Activated T-helper 9 cell treated with anti-CD3 and anti-CD28 coated beads, Interleukin-2, amount 50 U/mL, for 16 hours (primary cell): ENCODE measurements at regions not wholly inside any gene's neighbourhood (a gene's known extent, or its start where the extent isn't known, plus 50 kb on each side); places are given as distances from the start of the nearest gene placed in this dataset.
"Not testable (repeated sequence)": the region's sequence is repeated elsewhere in the genome, so short reads cannot be mapped to it uniquely, and the experiment has no call there.

Experiments used
- DNase-seq: peaks from one replicate; pipeline ENCODE4 v3.0.0-alpha.2; 2020; ENCODE audit warnings: low read depth

DNA sequence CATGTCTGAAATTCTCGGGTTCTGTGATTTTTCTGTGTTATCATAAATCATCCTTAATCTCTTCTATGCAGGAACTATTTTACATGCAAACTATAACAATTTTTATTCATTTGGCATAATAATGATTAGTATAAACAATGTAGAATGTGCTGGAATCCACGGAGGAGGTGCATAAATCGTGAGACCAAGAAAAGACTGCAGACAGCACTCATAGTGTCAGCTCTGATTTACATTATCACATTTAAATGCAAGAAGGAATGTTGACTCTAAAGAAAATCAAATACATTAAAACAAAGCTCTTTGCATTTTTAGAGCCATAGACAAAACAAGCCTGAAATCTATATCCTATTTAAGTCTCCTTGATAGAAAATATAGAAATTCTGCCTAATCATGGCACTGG is 501.7 kb upstream of the STXBP6 start:
- no peak for DNase-seq

DNA sequence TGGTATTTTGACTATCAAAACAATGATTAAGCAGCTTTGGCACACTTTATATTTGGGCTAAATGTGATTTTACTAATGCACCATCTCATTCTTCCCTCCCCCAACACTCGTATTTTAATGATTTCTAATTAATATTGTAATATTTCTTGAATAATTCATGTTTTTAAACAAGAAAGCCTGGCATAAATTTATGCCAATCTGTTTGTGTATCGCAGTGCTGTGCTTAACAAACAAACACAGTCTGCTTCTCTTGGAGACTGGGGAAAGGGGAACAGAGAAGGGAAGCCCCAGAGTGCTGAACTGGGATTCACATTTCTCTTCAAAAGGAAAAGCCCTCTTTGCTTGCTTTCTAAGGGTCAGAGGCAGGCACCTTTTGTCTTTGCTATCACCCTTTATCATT is 496.9 kb upstream of the STXBP6 start:
- no peak for DNase-seq

DNA sequence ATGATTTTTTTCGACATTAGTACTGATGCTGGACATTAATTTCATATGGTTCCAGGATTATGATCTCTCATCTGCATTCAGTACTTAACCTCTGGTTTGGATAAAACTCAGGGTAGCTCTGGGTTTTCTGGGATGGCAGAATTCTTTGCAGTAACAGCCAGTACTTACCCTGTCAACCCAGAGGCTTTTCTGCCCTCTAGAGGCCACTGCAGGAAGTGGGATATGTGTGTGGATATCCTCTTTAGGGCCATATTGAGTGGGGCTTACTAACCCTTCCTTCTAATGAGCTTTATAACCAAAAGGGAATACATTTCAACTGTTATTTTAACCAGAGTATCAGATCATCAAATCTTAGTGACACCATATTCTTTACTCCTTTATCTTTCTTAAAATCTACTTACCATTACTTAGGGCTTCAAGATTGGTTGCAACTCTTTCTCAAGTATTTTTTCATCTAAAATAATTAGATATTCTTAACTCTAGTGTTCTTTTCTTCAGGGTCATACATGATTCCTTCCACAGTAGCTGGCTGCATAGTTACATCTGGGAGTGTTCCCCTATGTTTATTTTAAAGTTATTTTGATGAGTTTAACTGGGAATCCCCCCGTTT is 488.0 kb upstream of the STXBP6 start:
- no peak for DNase-seq

DNA sequence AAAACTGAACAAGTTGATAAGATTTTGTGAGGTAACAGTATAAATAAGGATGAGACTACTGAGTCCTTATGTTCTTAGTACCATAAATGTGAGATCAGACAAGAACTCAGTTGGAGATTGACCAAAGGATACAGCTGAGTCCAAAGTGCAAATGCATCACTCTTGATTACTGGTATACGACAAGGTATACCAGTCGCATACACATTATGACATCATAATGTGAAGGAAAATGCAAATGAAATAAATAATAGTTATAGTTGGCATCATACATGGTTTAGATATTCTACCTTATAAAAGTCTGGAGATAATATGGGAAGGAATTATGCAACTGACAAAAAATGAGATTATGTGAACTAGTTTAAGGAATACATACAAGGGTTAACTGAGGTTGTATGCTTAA is 476.3 kb upstream of the STXBP6 start:
- no peak for DNase-seq

DNA sequence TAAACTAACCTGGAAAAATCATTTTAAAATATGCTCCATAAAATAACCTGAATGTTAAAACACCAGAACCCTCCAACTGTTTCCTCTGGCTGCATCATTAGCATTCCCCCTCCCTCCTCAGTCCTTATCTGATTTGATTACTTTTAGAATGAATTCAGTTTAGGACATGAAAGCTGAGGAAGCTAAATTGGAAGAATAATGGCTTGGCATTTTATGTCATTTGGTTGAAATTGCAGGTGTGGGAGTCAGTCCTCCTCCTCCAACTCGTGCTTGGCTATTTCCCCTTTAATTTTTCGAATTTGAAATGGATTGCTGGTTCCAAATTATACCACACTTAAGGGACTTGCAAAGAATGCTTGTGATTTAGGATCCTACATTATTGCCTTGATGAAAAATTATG is 473.0 kb upstream of the STXBP6 start:
- no peak for DNase-seq

DNA sequence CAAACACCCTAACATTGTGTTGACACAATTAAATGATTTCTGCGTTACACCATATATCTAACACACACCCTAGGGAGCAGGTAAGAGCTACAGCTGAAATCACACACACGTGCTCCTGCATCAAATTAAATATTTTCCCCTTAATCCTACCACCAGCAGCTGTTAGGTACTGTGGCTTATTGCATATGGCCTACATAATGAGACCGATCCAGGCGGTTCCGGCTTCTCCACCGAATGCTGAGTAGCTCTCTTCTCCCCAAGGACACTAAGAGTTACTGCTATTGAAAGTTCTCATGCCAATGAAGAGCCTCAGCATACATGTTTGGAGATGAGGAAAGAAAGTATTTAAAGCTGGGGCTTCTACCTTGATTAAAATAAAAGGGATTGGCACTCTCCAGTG is 472.2 kb upstream of the STXBP6 start:
- DNase-seq = no peak

DNA sequence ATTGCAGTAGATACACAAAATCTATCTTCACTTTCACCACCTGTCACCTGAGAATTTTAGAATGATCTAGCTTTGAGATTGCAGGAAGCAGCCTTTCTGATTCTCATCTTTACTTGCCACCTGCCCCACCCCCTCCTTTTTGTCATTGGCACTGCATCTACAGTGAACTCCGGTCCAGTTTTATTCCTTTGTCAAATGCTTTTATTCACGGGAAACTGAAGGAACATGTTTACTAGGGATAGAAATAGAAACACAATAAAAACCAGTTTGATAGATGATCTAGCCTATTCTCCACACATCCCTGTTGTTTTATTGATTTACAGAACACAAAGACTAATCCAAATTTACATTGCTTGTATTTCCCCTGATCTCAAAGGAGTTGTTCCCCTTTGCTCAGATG is 471.7 kb upstream of the STXBP6 start:
- DNase-seq = no peak

DNA sequence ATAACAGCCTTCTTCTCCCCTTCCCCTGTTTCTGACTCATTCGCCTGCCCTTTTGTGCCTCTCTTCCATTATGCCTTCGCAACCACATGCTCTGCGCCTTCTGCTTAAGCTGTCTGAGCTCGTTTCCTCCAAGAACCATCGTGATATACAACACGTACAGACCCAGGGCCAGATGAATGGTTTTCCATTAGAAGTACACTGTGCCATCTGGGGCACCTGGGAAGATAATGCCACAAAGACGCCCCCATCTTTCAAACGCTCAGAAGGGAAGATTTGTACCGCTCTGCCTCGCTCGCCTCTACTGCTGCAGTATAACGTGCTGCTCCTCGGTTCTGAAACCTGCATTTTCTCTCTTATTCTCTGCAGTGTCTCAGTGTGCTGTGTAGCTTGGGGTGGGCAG is 470.9 kb upstream of the STXBP6 start:
- DNase-seq = no peak

DNA sequence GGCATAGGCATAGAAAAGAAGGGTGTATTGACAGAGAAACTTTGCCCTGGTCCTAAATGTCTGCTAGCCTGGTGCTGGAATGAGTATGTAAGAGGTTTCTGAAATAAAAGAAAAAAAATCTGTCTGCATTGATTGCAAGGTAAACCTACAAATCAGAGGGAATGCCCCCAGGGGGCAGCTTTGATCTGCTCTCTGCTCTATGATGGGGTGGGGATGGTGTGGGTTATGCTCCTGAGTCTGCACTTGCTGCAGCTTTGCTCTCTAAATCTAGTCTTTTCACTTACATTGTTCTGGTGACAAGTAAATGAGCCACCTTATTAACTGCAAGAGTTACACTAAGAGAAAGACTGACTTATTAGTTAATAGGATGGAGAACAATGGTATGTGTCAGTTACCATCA is 468.4 kb upstream of the STXBP6 start:
- no peak for DNase-seq

DNA sequence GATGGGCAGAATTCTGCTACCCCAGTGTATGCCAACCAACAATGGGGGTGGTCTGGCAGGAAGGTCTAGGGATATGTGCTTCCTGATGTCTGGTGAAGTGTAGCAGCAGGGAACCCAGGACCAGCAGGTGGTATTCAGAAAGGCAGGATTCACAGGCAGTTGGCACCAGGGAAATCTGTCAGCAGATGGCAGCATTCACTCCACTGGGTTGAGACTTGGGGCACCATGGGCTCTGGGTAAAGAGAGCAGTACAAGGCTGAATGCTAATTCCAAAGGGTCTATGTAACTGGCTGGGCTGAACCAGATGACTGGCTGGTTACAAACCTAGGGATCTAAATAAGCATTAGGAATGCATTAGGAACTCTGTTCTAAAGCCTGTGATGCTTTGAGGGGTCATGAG is 466.9 kb upstream of the STXBP6 start:
- DNase-seq = no peak

DNA sequence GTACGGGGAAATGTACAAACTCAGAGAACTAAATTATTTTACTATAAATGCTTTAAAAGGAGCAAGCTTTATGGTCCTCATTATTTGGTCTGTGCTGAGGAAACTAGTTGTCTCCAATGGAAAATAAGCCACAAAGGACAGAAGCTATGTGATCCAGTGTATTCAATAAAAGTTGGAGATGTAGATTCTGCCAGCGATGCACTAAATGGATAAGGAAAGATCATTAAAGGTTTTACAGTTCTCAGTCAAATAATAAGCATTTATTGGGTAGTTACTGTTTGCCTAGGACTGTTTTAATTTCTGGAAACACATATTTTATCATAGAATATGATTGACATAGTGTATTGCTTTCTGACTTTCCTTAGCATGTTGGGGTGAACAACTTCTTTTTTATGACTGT is 458.9 kb upstream of the STXBP6 start:
- no peak for DNase-seq

DNA sequence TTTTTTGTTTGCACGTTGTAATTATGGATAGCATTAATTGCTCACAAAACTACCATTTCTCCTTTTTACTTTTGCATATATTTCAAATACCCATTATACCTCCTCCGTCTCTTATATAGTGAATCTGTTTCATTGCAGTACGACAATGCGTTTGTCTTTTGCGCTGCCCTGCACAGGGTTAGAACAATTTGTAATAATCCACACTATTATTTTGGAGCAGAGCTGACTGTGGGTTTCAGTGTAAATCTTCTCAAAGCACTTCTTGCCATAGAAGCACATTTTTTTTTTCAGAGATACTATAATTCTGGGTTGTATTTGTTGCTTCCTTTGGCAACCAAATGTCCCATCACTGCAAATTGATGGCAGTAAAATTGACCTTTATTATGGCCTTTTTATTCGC is 451.8 kb upstream of the STXBP6 start:
- DNase-seq = no peak

DNA sequence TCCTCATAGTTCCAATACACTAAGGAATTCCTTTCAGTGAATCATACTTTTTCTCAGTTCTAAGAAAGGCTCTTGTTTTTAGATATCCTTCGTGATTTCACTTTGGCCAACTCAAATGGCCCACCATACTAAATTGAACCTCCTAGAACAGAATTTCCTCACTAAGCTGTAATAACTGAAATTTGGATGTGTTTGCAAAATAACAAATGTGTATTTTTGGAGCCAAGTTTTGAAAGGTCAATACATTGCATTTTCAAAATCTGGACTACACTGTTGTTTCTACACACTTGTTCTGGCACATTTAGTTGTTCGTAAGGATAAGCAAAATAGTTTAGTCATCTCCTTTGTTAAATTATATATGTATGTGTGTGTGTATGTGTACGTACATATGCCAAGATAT is 439.0 kb upstream of the STXBP6 start:
- no peak for DNase-seq

DNA sequence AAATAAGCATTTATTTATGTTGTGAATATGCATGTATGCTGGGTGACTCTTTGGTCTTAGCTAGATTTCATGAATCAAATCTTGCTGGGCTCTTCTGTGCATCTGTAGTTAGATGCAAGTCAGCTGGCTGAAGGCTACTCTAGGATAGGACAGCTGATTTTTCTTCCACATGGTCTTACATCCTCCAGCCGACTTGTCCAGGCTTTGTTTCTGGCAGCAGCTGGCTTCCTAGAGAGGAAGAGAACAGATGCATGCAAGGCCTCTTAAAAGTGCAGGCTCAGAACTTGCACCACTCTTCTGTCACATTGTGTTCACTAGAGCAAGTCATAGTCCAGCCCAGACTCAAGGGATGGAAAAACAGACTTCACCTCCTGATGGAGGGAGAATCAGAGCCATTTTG is 435.4 kb upstream of the STXBP6 start:
- no peak for DNase-seq

DNA sequence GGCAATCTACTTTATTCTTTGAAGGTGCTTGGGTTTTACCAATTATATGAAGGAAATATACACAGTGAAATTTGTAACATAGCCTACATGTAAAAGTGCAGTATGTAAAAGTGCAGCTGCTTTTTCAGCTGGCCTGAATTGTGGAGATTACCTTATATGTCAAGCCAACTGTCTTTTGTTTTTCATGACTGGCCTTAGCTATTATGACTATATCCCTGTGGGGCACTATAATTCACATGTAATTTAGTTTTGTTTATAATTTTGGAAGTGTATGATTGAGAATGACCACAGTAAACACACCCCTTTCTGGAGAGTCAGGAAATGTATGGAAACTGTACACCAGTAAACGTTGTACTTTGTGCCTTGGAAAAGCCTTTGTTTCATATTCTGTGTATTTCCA is 435.0 kb upstream of the STXBP6 start:
- DNase-seq = no peak

DNA sequence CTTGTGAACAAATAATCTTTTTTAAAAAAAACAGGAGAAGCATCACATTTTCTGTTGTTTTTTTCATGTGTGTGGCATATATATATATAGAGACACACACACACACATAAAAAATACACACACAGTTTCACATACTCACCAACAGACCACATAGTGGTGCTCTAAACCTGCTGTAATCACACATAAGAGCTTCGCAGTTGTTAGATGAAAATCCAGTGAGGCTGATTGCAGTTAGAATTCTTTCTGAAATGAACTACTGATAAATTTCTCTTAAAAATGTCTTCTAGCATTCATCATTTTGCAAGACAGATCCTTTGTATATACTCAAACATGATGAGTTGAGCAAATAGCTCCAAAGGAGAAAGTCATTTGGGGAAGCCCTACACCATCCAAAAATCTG is 434.3 kb upstream of the STXBP6 start:
- no peak for DNase-seq

DNA sequence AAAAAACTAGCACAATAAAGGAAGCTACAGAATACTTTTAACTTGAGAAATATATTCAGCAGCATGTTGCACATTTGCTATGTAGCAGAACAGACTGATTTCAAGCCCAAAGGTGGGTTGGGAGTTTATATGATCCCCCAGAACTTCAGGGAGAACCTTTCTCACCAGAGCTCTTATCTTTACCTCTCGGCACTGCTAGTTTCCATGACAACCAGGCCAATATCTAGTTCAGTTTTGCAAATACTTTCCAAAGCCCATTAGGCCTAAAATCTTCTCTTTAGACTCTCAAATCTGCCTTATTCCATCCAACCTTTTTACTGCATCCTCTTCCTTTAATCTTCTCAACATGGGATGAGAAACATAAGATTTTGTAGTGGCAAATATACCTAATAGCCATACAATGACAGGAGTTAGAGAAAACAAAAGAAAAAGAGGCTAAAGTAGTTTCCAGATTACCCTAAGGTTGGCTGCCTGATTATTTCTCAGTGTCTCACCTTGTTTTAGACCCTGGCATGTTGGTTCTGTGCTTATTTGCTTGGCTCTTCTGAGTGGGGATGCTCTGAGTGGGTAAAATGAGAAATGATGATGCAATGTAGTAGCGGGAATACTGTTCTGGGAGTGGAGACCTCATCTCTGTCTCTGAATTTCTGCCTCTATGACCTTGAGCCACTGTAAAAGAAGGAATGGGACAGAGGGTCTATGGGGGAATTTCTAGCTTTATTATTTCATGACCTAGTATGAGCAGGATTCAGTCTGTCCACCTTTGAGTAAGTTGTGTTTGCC is 427.6 kb upstream of the STXBP6 start:
- DNase-seq = no peak

DNA sequence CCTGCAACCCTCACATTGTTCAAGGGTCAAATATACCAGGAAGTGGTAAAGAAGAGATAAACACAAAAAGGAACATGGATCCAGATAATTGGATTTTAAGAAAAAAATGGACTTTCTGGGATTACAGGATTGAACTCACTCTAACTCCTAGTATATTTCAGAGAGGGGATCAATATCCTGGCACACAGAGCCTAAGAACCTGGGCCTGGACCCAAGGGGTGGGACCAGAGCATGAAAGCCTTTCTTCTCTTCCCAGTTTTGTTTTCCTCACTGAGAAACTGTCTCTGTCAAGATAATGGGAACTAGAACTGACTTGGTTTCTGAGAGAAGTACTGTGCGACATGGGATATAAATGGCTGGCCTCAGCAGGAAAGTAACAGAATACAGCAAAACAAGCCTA is 422.8 kb upstream of the STXBP6 start:
- DNase-seq = no peak

DNA sequence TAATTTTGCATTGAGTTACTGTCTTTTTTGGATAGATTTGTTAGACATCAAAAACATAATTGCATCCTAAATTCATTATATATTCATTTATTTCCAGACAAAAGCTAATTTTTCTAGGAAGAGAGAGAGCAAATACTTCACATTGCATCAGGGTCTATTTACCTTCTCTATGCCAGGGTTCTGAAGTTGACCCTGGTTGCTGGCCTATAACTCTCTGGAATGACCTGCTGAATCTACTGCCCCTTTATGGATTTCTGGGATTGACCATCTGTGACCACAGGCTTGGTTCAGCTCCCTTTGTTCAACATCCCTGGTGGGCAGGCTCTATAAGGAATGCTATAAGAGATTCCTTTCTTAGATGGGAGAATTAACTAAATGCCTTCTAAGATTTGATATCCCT is 414.8 kb upstream of the STXBP6 start:
- DNase-seq = no peak

DNA sequence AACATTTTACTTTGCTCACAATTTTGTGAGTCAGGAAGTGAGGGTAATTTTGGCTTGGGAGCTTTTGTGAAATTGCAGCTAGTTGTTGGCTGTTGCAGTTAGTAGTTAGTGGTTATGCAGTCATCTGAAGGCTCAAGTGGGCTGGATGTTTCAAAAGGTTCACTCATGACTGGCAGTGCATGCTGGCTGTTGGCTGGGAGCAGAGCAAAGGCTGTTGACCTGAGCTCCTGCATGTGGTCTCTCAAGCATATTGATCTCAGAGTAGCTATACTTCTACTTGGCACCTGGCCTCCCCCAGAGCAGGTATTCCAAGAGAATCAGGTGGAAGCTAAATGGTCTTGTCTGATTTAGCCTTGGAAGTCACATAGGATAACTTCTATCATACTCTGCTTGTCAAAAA is 414.1 kb upstream of the STXBP6 start:
- DNase-seq = no peak

DNA sequence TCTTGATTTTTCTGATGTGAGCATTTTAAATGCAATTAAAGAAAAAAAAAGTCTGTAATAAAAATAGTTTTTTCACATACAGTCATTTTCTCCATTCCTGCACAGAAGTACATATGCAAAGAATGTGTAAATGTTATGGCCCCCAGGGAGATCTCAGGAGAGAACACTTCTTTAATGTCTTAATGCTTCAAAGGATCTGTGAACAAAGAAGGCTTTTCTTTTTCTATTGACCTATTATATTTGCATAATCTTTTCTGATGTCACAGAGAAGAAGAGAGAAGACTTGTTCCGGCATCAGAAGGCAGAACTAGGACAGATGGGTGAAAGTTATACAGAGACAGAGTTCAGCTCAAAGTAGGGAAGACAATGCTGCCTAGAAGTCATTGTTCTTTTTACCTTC is 413.5 kb upstream of the STXBP6 start:
- DNase-seq = no peak

DNA sequence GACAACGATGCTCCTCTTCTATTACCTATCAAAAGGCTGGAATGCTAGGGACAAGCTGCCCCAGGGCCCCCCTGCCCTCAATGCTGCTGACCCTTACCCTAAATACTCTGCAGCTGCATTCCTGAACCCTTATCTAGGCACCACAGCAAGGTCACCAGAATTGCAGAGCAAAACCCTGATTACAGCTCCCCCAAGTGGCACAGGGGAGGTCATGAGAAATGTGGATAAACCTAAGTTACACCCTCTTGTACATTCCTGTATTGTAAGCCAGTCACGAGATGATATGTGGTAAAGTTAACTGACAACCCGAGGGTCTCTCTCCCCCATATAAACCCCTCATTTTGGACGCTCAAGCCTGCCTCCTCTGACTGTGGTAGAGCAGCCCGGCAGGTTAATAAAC is 411.8 kb upstream of the STXBP6 start:
- DNase-seq = no peak

DNA sequence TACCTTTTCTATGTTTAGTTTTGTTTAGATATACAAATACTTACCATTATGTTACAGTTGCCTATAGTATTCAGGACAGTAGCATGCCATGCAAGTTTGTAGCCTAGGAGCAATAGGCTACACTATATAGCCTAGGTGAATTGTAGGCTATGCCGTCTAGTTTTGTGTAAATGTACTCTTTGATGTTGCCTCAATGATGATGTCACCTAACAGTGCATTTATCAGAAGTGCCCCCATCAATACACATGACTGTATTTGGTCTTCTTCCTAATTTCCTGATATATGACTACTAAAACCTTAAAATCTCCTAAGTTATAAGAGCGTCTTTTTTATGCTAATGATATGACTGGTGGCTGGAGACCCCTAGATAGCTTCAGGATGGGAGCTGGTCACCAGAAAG is 394.4 kb upstream of the STXBP6 start:
- no peak for DNase-seq

DNA sequence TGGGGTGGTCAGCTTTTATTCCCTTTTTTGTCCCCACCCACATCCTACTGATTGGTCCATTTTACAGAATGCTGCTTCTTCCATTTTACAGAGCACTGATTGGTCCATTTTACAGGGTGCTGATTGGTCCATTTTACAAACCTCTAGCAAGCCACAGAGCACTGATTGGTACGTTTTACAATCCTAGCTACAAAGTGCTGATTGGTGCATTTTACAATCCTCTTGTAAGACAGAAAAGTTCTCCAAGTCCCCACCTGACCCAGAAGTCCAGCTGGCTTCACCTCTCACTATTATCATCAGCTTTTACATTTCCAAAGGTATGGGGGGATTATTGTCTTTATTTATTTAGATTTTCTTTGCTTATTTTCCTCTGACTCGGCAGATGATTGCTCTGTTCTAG is 390.4 kb upstream of the STXBP6 start:
- not testable (repeated sequence) for DNase-seq
